ENCODE measurements at regions not wholly inside any gene's neighbourhood (a gene's known extent, or its start where the extent isn't known, plus 50 kb on each side); places are given as distances from the start of the nearest gene placed in this dataset.

DNA sequence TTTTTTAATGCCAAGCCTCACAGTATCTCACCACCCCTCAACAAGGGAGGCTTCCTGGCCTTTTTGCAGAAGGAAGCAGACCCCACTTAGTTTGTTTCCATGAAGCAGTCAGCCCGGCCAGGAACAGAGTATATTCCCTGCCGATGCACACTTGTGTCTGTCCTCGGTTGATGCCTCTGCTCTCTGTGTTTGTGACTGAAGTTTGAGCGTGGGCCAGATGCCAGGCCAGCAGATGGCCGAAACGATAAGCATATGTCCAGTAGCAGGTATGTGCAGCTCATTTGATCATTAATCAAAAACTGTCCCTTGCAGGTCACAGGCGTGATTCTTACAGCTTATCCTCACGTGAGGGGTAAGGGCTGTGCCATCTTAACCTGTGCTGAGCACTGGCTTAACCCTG is 144.0 kb downstream of the IRS2 start:
- peak in 1 of 2 experiments; percentile 32 for DNase-seq

DNA sequence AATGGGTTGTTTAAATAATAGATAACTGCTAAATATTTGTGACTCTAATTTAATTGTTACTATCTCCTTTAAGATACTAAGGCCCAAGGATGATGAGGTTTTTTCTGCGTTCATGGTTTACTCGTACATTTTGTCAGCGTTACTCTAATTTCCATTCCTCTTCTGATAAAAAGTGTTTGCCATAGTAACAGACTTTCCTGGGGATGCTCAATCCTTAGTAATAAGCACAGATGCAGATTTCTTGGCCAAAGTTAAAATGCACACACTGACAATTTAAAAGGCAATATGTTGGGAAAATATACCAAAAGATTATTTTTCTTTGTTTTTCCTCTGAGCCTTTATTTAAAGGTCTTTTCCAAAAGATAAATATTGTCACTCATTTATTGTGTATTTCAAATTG is 149.6 kb downstream of the IRS2 start:
- no peak for DNase-seq

DNA sequence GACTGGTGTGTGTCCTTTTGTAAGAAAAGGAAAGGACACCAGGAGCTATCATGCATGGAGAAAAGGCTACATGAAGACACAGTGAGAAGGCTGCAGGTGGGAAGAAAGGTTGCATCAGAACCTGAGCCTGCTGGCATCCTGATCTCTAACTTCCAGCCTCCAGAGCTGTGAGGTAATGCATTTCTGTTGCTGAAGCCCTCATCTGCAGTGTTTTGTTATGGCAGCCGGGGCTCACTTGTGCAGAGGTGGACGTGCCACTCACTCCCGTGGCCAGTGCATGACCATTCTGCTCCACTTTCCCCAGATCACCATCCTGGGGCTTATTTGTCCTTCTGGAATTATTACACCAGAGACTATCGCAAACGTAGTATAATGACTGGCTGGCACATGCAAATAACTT is 155.3 kb downstream of the IRS2 start:
- no peak for DNase-seq

DNA sequence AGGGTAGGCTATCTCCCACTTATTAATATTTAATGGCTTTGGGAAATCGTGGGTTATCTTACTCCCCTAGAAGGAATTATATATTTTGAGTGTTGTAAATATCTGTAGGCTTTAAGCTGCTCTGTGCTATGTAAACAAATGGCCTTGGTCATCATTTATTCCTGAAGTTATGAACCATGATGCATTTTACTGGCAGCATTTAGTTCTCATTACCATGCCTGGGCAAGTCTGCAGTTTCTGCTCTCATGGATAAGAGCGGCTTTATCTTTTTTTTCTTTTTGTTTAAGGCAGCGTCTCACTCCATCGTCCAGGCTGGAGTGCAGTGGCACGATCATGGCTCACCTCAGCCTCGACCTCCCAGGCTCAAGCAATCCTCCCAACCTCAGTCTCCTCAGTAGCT is 156.1 kb downstream of the IRS2 start:
- no peak for DNase-seq

DNA sequence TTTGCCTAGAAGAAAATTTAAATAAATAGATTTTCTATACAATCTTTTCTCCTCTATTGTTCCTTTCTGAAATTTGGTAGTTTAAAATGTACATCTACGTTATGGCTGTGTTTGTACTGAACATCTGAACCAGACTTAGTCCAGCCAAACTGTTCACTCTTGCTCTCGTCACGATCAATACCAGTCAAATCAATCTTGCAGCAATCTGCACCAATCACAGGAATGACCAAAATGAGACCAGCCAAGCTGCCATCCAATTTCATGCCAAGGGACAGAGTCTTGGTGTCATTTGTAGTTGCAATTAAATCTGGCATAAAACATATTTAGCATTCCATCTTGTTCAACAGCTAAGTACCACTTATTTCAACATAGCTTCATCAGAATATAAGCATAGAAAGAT is 156.6 kb downstream of the IRS2 start:
- DNase-seq, result no peak

DNA sequence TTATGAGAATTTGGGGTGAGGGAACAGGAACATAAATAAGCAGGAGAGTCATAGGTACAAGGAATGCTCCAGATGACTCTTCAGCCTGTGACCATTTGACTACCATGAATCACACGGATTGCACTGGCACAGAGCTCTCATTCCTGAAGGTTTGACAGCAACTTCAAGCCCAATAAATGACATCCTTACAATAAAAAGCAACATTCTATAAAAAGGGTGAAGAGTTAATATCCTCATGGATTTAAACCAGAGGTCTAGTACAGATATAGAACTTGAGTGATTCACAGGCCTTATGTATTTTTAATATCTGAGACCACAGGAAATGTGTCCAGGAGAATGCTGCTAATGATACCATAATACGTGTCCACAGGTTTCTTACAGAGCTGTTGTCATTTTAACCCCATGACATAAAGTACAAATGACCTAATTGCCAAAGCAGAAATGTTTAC is 158.1 kb downstream of the IRS2 start:
- no peak for DNase-seq

DNA sequence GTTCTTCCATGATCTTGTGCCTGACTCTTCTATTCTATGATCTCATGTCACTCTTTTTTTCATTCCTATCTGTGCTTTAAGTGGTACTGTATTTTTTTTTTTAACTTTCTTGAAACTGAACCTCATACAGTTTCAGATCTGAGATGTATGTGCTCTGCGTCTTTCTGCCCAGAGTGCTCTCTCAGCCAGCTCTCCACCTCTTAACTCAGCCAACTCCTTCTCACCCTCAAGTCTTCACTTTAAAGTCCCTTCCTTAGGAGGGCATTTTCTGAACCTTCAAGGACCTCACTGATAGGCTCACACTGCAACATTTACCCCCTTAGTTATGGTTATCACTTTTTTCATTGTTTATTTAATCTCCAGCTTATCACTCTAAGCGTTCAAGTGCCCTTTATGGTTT is 158.7 kb downstream of the IRS2 start:
- no peak for DNase-seq

DNA sequence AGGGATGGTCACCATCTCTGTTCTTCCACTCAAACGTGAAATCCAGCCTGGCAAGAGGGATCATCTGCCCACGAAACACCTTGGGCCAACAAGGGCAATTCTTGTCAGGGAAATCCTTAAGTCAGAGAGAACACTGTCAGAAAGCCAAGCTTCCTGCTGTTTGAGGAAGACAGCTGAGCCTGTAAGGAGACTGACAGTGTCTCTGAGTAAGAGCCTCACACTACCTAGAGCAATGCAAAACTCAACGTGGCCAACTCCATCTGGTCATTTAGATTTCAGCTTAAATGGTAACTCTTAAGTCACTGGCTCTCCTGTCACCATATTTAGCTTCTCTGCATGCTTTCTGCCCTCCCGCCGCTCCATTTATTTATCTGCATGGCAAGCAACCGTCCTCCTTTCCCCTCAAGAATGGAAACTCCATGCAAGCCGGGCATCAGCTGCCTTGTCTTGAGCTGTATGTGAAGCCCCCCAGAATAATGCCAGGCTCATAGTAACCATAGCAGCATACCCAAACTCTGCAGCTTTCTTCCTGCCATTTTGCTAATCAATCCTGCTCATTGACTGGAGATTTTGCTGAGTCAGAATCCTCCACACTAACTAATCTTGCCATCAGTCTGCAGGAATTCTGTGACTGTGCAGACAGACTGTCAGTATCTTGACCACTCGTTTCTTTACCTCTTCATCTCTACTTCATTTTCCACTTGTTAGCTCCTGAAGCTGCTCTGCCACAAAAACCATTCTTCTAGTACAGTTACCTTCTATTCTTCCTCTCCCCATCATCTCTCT is 159.8 kb downstream of the IRS2 start:
- DNase-seq, result no peak

DNA sequence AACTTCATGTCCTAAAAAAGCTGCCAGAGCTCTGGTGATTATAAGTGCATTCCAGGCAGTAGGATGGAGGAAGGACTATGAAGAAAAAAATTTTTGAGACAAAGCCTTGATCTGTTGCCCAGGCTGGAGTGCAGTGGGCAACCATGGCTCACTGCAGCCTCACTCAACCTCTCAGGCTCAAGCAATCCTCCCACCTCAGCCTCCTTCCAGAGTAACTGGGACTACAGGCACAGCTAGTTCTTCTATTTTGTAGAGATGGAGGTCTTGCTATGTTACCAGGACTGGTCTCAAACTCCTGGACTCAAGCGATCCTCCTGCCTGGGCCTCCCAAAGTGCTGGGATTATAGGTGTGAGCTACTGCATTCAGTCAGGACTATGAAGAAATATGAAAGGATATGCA is 161.2 kb downstream of the IRS2 start:
- DNase-seq, result no peak

DNA sequence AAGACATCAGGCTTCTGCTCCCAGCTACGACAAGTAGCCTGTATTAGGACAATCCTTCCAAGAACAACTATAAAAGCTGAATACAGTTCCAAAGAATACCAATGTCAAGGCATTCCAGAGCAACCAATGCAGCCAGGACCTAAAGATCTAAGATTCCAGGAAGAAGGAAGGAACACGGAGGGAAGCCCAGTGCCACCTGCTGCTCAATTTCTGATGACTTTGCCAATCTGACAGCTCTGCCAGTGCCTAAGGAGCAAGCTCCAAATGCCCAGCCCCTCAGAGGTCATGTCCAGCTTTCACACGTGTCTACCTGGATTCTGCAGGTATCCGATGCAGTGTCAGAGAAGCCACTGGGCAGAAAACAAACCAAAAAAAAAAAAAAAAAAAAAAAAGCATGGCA is 164.4 kb downstream of the IRS2 start:
- DNase-seq, result no peak

DNA sequence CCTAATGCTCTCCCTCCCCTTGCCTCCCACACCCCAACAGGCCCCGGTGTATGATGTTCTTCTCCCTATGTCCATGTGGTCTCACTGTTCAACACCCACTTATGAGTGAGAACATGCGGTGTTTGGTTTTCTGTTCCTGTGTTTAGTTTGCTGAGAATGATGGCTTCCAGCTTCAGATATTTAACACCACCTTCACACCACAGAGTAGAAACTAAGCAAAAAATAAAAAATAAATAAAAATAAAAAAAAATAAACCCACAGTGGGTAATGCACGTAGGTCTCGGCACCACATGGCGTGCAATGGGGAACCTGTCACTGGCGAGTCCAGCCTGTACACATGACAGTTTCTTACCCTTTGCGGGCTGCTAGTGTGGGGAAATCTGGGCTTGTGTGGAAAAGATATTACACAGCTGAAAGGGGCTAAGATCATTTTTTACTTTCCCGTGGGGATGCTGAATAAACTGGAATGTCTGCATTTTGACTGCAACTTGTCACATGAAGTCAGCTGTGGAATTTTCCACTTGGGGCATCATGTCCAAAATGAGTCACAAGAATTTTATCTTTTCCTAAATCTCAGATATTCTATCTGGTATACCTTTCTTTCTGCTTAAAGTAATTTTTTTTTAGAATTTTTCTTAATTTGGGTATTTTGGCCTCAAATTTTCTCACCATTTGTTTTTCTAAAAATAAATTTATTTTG is 170.5 kb downstream of the IRS2 start:
- no peak for DNase-seq

DNA sequence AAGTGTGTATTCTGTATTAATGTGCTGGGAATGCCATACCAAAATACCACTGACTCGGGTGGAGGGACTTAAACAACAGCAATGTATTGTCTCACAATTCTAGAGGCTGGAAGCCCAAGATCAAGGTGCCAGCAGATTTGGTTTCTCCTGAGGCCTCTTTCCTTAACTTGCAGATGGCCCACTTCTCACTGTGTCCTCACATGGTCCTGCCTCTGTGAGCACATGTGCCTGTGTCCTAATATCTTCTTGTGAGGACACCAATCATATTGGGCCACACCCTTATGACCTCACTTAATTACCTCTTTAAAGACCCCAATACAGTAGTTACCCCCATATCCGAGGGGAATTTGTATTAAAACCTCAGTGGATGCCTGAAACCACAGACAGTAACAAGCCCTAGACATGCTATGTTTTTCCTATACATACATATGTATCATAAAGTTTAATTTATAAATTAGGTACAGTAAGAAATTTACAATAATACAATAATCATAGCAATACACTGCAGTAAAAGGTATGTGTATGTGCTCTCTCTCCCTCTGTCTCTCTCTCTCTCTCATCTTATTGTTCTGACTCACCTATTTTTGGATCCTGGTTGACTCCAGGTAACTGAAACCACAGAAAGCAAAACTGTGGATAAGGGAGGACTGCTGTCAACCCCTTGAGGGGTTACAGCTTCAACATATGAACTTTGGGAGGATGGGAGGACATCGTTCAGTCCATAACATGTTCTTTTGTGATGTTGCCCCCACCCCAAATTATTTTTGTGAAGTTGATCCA is 174.3 kb downstream of the IRS2 start:
- no peak for DNase-seq

DNA sequence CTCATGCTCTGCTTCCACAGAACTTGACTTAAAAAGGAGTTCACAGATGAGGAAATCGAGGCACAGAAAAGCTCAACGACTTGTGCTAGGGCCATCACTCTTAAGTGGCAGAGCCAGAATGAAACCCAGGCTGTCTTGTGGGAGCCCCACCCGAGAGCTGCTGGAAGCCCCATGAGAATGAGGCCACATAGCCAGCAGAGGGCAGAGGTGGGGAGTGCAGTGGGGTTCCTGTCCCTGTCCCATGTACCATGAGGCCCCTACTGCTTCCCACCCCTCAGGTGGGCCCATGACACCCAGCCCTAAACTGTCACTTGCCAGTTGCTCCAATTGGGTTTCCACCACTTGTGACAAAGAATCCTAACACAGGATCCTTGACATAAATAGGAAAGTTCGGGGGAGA is 175.9 kb downstream of the IRS2 start:
- no peak for DNase-seq

DNA sequence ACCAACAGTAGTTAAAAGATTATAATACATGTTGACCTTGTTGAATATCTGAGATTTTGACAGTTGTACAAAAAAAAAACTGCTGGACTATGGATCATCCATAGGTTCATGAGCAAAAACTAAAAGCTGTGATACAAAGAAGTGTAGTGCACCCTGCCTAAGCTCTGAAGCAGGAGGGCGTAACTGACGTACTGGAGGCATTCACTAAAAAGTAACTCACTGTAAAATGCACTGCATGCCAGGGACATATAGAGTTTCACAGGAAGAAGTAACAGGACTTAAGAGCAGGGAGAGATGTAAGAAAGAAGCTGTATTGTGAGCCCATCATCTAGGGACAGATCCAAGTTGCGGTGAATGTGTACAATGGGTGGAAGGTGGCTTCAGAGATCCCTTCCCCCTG is 177.9 kb downstream of the IRS2 start:
- no peak for DNase-seq

DNA sequence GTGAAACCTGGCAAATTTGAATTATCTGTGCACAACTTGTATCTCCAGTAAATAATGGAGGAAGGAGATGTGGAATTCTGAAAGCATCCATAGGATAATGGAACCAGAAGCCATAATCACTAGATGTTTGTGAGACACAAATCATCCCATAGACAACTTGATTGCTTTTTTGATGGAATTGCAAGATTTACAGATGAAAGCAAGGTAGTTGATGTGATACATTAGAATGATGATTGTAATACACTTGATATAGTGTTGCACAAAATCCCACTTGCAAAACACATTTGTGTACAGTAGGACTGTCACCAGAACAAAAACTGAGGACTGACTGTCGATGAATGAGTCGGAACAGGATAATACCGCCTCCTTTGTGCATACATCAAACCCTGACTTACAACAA is 178.3 kb downstream of the IRS2 start:
- DNase-seq, result no peak

DNA sequence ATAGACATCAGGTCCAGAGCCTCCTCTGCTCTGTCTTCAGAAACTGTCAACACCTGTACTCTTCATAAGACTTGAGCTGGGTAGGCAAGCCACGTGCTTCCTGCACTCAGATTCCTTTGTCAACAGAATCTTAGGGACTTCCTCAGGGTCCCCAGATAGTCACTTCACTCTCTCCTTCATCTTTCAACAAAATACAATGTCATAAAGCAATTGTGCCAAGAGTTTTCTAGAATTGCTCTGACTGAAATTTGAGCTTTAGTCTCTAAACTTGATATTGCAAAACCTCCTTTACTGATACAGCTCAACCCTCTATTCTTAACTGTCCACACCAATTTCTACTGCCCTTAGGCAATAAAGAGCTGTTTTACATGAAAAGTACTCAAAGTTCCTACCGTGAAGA is 179.9 kb downstream of the IRS2 start:
- DNase-seq, result no peak

DNA sequence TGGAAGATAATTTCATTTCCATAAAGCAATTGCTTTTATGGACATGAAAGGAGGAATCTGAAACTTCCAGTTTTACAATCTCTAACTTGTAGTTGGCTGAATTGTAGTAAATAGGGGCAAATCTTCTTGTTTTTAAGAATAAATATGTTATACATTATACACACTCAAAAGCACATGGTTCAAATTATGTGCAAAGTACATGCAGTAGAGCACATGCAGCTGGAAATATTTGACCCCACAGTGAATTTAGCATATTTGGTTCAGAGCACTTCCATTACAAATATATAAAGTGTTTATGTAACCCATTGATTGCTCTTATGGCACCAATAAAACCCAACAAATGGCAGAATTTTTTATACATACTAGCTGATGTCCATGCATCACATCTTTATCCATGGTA is 180.5 kb downstream of the IRS2 start:
- no peak for DNase-seq

DNA sequence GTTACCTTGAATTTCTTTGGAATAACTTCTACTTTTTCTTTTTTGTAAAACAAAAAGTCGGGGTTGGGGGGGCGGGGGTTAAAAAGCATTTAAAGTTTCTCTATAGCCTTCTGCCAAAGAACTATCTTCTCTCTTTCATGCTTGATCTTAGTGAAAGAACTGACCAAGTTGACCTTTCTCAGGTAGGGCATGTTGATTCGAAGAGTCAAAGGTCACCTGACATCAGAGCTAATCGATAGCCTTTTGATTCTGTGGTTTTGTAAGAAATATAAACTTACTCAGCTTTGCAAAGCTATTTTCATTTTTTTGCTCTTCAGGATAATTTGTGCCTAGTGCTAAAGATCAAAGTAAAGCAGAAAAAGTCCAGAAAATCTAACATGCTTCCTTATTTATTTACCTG is 181.5 kb downstream of the IRS2 start:
- no peak for DNase-seq

DNA sequence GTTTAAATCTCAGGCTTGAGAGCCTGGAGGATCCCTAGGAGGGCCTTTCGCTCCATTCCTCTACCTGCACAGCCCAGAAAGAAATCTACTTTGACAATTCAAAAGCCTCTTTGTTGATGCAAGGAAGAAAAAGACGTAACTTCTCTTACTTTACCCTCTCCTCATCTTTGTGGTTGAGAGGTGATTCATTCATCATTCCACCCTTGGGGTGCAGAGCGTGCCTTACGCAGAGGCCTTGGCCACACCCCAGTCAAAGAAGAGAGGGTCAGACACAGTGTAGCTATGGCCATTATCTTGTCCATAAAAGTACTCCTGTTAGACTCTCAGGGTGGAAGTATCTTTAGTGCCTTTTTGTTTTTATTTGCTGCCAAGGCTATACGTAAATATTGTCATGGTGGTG is 184.0 kb downstream of the IRS2 start:
- DNase-seq, result no peak

DNA sequence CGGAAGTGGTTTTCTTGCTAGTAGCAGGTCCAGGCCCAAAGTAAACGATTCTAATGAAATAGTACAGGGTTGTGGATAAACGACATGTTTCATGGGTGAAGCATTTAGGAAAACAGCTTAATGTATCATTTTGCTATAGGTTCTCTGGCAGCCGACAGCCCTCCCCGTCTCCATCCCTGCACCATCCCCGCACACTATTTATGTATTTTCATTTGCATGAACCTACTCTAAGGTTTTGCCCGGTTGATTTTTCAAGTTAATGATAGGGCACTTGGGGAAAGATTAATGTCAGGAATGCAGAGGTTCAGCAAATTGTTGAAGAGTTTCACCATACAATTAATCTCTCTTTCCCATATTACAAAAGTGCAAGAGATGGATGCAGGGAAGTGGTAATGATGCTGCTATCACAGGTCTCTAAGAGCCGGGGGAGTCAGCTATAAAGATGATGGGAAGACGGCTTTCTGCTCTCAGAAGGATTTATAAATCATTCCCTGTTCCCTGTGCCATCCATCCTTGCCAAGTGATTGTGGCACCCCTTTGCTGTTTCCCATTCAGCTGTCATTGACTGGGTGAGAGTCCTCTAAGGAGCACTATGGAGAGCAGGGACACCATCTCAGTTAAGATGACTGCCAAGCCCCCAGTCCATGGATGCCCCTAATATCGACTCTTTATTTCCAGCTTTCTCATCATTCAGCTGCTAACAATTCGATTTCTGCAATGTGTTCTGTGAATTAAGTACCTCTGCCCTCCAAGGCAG is 186.3 kb downstream of the IRS2 start:
- no peak for DNase-seq

DNA sequence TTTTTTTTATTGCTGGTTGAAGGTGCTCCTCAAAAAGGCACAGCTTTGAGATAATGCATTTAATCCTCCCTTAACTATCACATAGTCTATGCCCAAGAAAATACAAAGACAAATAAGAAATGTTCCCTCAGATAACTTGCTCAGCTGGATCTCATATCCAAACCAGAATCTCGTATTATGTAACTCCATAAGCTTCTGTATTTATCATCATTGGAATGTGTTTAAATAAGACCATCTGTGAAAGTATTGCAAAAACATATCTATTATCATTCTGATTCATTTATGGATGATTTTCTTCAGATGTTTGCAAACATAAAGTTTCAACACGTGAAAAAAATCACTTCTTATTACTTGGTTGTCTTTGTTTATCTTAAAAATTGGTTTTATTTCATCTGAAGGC is 190.9 kb downstream of the IRS2 start:
- DNase-seq, result no peak

DNA sequence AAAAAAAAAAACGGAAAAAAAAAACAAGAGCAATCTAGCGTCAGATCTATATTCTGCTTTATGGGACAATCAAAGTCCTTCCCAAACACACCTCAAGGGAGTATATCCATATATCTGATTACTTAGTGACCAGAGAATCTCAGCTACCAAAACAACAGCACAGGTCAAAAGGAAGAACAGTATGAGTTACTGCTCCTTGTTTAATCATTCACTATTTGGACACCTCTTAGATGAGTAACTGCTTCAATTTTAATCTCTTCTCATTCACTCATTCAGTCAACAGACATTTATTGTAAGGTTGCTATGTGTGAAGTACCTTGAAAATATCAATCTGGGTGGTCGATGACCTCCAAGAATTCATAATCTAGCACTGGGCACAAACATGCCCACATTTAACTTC is 193.2 kb downstream of the IRS2 start:
- DNase-seq, result no peak

DNA sequence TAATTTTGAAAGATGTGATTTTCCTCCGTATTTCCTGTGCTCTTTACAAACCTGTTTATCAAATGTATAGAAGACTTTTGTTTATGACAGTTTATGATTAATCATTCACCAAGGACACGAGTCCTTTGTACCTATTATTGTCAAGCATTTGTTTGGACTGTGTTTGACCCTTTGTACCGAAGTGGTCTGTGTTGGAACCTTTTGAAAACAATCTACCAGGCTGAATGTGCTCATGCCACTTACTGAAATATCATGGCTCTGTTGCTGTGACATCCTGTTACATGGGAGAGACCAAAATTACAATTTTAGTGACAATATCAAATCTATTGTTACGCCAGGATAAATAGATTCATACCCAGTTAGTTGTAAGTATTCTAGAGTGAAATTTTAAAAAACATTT is 193.6 kb downstream of the IRS2 start:
- no peak for DNase-seq
